Breast epithelium (tissue), 3 donors: ENCODE measurements at regions not wholly inside any gene's neighbourhood (a gene's known extent, or its start where the extent isn't known, plus 50 kb on each side); places are given as distances from the start of the nearest gene placed in this dataset.

Experiments
- CTCF ChIP-seq, 3 donors: fragments of 450-650 bp; IDR thresholded peaks; one replicate each; pipeline ENCODE4 v1.5.1; 2016 to 2017; ENCODE audit warnings: antibody characterized with exemption in 3 of 3, mild to moderate bottlenecking in 3 of 3, moderate library complexity in 3 of 3
- POLR2A ChIP-seq: fragments of 450-650 bp; IDR thresholded peaks from one replicate; pipeline ENCODE4 v1.6.1; 2016; ENCODE audit warnings: antibody characterized with exemption, mild to moderate bottlenecking, moderate library complexity
- POLR2AphosphoS5 ChIP-seq, 3 donors: sonication (generic); formaldehyde crosslinking; IDR thresholded peaks; one replicate each; pipeline ENCODE4 v1.6.1; 2017; ENCODE audit warnings: antibody characterized with exemption in 3 of 3

DNA sequence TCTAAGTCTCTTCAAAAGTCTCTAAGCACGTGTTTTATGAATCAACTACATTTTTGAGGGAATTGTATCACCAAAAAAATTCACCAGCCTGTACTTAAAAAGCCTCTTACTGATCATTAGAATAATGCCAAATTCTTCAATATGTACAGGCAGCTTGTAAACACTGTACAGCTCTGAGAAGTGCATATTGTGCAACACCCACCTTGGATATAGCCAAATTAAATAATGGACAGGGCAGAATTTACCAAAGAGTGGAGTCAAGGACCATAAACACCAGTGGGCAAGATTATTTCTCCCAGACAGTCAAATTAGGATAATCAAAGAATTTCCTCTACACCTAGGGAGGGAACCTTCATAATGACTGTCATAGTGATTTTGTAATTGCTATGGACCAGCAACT is 338.2 kb downstream of the NR4A2 start:
- TF ChIP-seq CTCF (IDR thresholded peaks at IDR 0.05) (no peak), POLR2AphosphoS5 (IDR thresholded peaks at IDR 0.05) (no peak), POLR2A (no peak)
